ENCODE measurements at regions not wholly inside any gene's neighbourhood (a gene's known extent, or its start where the extent isn't known, plus 50 kb on each side); places are given as distances from the start of the nearest gene placed in this dataset.

GRCh38 chr17:34840750-34841149, 120.5 kb downstream of the CCT6B start:
- no peaks in the 10 kb centered on the region for H4K20me1 ChIP-seq (ENCODE audit: control insufficient read depth, insufficient read depth, insufficient read length)
- no CpG with 5 or more reads among the region's 4 CpGs for WGBS (ENCODE audit: extremely low coverage, insufficient read length, low lambda C conversion rate)
- DNase-seq = no peak

More at GRCh38 chr17:34840750-34841149, 120.5 kb downstream of the CCT6B start:
- no peaks in the 10 kb centered on the region for H3K9me3 ChIP-seq (ENCODE audit: control insufficient read depth, low read depth, low read length)
- H3K9ac ChIP-seq (ENCODE audit: extremely low read depth, insufficient read length, low read length) = no peak overlapping the region
- H3K4me3 Mint-ChIP-seq = no peak overlapping the region
- no peak overlapping the region for H3K27ac ChIP-seq (ENCODE audit: insufficient read length, low read depth, low read length)
- no peak overlapping the region for H3K23ac ChIP-seq (ENCODE audit: insufficient read length, low read depth, low read length)
- no peak overlapping the region for H2AFZ ChIP-seq (ENCODE audit: low read length)
- peaks cover 50 to 51% of the 10 kb centered on the region in 2 experiments for H3K4me1 Mint-ChIP-seq
- peaks cover 9% of the 10 kb centered on the region for H3K27me3 Mint-ChIP-seq (ENCODE audit: low read depth)
- H3K9me3 Mint-ChIP-seq = no peaks in the 10 kb centered on the region
- H3K27ac Mint-ChIP-seq = no peak overlapping the region
- no peaks in the 10 kb centered on the region for H3K79me1 ChIP-seq (ENCODE audit: insufficient read depth, low read depth, low read length, poor library complexity, severe bottlenecking)
- H3T11ph ChIP-seq (ENCODE audit: low read length) = no peak overlapping the region
- H2BK20ac ChIP-seq (ENCODE audit: low read depth, low read length, poor library complexity, severe bottlenecking) = no peak overlapping the region
- no peak overlapping the region for H3K18ac ChIP-seq (ENCODE audit: insufficient read length, low read depth, low read length)
- H3K36me3 Mint-ChIP-seq (ENCODE audit: insufficient read depth in 1 of 3, low read depth in 3 of 3) = no peaks in the 10 kb centered on the region
- no peaks in the 10 kb centered on the region for H3K23me2 ChIP-seq (ENCODE audit: insufficient read length, low read depth, low read length, poor library complexity, severe bottlenecking)
- H3K4me1 ChIP-seq (ENCODE audit: insufficient read depth, low read length) = peaks cover 10% of the 10 kb centered on the region; the same call in 1 of the 2 replicates
- no peak overlapping the region for H2BK12ac ChIP-seq (ENCODE audit: insufficient read length, low read depth, low read length)
- TF ChIP-seq, protein P1, sequence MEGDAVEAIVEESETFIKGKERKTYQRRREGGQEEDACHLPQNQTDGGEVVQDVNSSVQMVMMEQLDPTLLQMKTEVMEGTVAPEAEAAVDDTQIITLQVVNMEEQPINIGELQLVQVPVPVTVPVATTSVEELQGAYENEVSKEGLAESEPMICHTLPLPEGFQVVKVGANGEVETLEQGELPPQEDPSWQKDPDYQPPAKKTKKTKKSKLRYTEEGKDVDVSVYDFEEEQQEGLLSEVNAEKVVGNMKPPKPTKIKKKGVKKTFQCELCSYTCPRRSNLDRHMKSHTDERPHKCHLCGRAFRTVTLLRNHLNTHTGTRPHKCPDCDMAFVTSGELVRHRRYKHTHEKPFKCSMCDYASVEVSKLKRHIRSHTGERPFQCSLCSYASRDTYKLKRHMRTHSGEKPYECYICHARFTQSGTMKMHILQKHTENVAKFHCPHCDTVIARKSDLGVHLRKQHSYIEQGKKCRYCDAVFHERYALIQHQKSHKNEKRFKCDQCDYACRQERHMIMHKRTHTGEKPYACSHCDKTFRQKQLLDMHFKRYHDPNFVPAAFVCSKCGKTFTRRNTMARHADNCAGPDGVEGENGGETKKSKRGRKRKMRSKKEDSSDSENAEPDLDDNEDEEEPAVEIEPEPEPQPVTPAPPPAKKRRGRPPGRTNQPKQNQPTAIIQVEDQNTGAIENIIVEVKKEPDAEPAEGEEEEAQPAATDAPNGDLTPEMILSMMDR (conservative IDR thresholded peaks at IDR 0.05) = no peak
- H4K91ac ChIP-seq (ENCODE audit: insufficient read length, low read depth, low read length) = no peak overlapping the region
- H3K14ac ChIP-seq (ENCODE audit: insufficient read depth, low read length) = no peak overlapping the region
- no peak overlapping the region for H4K8ac ChIP-seq (replicated peaks; ENCODE audit: insufficient read length, low read depth, low read length)
- no peak overlapping the region for H3K4me2 ChIP-seq (ENCODE audit: insufficient read depth, insufficient read length, low read length)
- no peak overlapping the region for H2BK120ac ChIP-seq (ENCODE audit: low read depth, low read length, poor library complexity, severe bottlenecking)
- H2AK5ac ChIP-seq (ENCODE audit: insufficient read length, low read length) = no peak overlapping the region
- no peak overlapping the region for H4K5ac ChIP-seq (ENCODE audit: insufficient read length, low read depth, low read length)
- H3K79me2 ChIP-seq (ENCODE audit: insufficient read depth, low read length) = no peaks in the 10 kb centered on the region
- no peak overlapping the region for H2BK15ac ChIP-seq (ENCODE audit: low read depth, low read length)
- no peak overlapping the region for H3K4ac ChIP-seq (ENCODE audit: low read depth, low read length)
- no peaks in the 10 kb centered on the region for H3K27me3 ChIP-seq (ENCODE audit: insufficient read depth, low read length)
- no peak overlapping the region for H3K56ac ChIP-seq (ENCODE audit: insufficient read length, low read depth, low read length)
- no peak overlapping the region for H2BK5ac ChIP-seq (ENCODE audit: insufficient read length, low read length)

All from H9 (cell line).